Stimulated activated CD8-positive, alpha-beta memory T cell treated with anti-CD3 and anti-CD28 coated beads, Interleukin-15, amount 100 ng/mL, for 48 hours (primary cell): ENCODE measurements at regions not wholly inside any gene's neighbourhood (a gene's known extent, or its start where the extent isn't known, plus 50 kb on each side); places are given as distances from the start of the nearest gene placed in this dataset.

Source experiments
- DNase-seq, 2 donors: peaks; one replicate each; pipeline ENCODE4 v3.0.0-alpha.2; 2020; ENCODE audit warnings: low read depth in 2 of 2

GRCh38 chr5:109917154-109917546 lies 227.4 kb downstream of the MAN2A1 start:
- no peak for DNase-seq

GRCh38 chr5:109917966-109918365 lies 228.2 kb downstream of the MAN2A1 start:
- no peak for DNase-seq

GRCh38 chr5:109920736-109921135 lies 231.0 kb downstream of the MAN2A1 start:
- no peak for DNase-seq

- peak in 1 of 2 donors; percentile 4 for DNase-seq
Observed at GRCh38 chr5:109921735-109922380, 232.1 kb downstream of the MAN2A1 start.

- no peak for DNase-seq
Observed at GRCh38 chr5:109922381-109922995, 232.8 kb downstream of the MAN2A1 start.

GRCh38 chr5:109923205-109923604 lies 233.5 kb downstream of the MAN2A1 start:
- no peak for DNase-seq

- no peak for DNase-seq
Observed at GRCh38 chr5:109924237-109925107, 234.7 kb downstream of the MAN2A1 start.

GRCh38 chr5:109927639-109928038 lies 237.9 kb downstream of the MAN2A1 start:
- no peak for DNase-seq

- no peak for DNase-seq
Observed at GRCh38 chr5:109928046-109928445, 238.3 kb downstream of the MAN2A1 start.

GRCh38 chr5:109928811-109929210 lies 239.1 kb downstream of the MAN2A1 start:
- no peak for DNase-seq

- no peak for DNase-seq
Observed at GRCh38 chr5:109929376-109929775, 239.6 kb downstream of the MAN2A1 start.

GRCh38 chr5:109929911-109930310 lies 240.2 kb downstream of the MAN2A1 start:
- DNase-seq, result no peak

GRCh38 chr5:109931049-109931780 lies 241.5 kb downstream of the MAN2A1 start:
- no peak for DNase-seq

- DNase-seq, result no peak
Observed at GRCh38 chr5:109935833-109936490, 246.2 kb downstream of the MAN2A1 start.

GRCh38 chr5:109936996-109937395 lies 247.3 kb downstream of the MAN2A1 start:
- DNase-seq, result peak in 1 of 2 donors; percentile 21

GRCh38 chr5:109937951-109938350 lies 248.2 kb downstream of the MAN2A1 start:
- DNase-seq, result no peak

GRCh38 chr5:109938453-109938852 lies 248.7 kb downstream of the MAN2A1 start:
- no peak for DNase-seq

- DNase-seq, result no peak
Observed at GRCh38 chr5:109939116-109939682, 249.5 kb downstream of the MAN2A1 start.

GRCh38 chr5:109942646-109943045 lies 252.9 kb downstream of the MAN2A1 start:
- DNase-seq, result no peak

GRCh38 chr5:109943701-109944235 lies 254.0 kb downstream of the MAN2A1 start:
- no peak for DNase-seq

- no peak for DNase-seq
Observed at GRCh38 chr5:109944461-109944860, 254.7 kb downstream of the MAN2A1 start.
